ENCODE measurements at regions not wholly inside any gene's neighbourhood (a gene's known extent, or its start where the extent isn't known, plus 50 kb on each side); places are given as distances from the start of the nearest gene placed in this dataset.

- ChIA-PET CTCF (no interaction called here), POLR2A (no interaction called here)
- no peak for TF ChIP-seq CTCF (IDR thresholded peaks at IDR 0.05; ENCODE audit: insufficient read depth, low read depth, low read length)
- DNase-seq (ENCODE audit: low read depth): no peak
- H3K27me3 ChIP-seq (ENCODE audit: control insufficient read depth, insufficient read depth, low read length): no peaks in the 10 kb centered on the region
- no peaks in the 10 kb centered on the region for H3K36me3 ChIP-seq (ENCODE audit: control insufficient read depth, insufficient read depth, low read length)
- H3K4me3 ChIP-seq (ENCODE audit: low read depth, low read length): no peak overlapping the region
Observed at GRCh38 chr6:156398371-156398770, 378.8 kb upstream of the ARID1B start.

DNA sequence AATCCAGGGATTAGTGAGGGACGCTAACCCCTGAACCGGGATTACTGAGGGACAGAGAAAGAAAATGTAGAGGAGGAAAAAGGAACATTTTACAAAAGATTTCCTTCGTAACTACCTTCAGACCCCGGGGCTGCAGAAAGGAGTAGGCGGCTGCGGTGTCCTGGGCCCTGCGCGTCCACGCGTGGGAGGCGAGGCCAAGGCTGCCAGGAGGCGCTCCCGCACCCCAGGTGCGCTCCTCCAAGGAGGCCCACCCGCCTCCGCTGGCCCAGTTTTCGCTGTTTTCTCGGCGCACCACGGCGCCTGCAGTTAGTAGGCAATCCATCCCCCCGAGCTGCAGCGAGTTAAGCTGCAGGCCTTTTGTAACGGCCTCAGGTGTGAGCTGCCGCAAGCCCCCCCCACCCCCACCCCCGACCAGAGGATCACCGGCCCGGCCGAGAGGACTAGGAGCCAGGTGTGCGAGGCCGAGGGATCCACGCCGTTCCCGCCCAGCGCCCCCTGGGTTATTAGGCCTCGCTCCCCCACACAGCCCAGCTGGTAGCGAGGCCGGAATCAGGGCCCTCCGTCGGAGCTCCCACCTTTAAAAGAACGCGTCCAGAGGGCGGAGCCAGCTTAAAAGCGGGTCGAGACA is 380.3 kb upstream of the ARID1B start:
- POLR2A ChIA-PET: no interaction called here
- Histone ChIP-seq H3K36me3 (ENCODE audit: control insufficient read depth, insufficient read depth, low read length) (no peaks in the 10 kb centered on the region), H3K4me3 (ENCODE audit: low read depth, low read length) (no peak overlapping the region), H3K27me3 (ENCODE audit: control insufficient read depth, insufficient read depth, low read length) (no peaks in the 10 kb centered on the region)
- CTCF ChIA-PET: interaction anchor here (0.7 kb wide), 1 partner anchor 26 kb away, joined by 3 read pairs; no protein-coding TSS in a partner anchor
- TF ChIP-seq CTCF (IDR thresholded peaks at IDR 0.05; ENCODE audit: insufficient read depth, low read depth, low read length): no peak
- DNase-seq (ENCODE audit: low read depth): no peak

- CTCF ChIA-PET: no interaction called here
- TF ChIP-seq CTCF (IDR thresholded peaks at IDR 0.05; ENCODE audit: insufficient read depth, low read depth, low read length): no peak
- no peak for DNase-seq (ENCODE audit: low read depth)
Observed at GRCh38 chr6:156396068-156396771, 381.0 kb upstream of the ARID1B start.

DNA sequence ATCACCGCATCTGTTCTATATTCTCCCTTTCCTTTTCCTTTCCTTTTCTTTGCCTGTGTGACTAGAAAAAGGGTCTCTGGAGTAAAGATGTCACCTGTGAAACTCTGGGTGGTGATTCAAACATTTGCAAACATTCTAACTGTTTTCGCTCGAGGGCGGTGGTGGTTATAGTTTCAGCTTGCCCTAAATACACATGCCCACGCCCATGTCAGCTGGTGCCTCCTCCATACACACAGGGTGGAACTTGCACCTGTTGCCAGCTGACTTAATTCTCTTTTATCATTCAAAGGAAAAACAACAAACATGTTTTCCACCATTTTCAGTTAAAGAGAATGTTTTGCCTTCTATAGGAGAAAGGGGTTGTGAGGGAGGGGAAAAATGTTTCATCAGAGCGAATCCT is 381.9 kb upstream of the ARID1B start:
- CTCF ChIA-PET: no interaction called here
- POLR2A ChIA-PET: no interaction called here
- Histone ChIP-seq H3K4me3 (ENCODE audit: low read depth, low read length) (no peak overlapping the region), H3K36me3 (ENCODE audit: control insufficient read depth, insufficient read depth, low read length) (no peaks in the 10 kb centered on the region), H3K27me3 (ENCODE audit: control insufficient read depth, insufficient read depth, low read length) (no peaks in the 10 kb centered on the region)
- no peak for TF ChIP-seq CTCF (IDR thresholded peaks at IDR 0.05; ENCODE audit: insufficient read depth, low read depth, low read length)
- no peak for DNase-seq (ENCODE audit: low read depth)

More at GRCh38 chr6:156396068-156396771, 381.0 kb upstream of the ARID1B start:
- POLR2A ChIA-PET: no interaction called here
- Histone ChIP-seq H3K36me3 (ENCODE audit: control insufficient read depth, insufficient read depth, low read length) (no peaks in the 10 kb centered on the region), H3K27me3 (ENCODE audit: control insufficient read depth, insufficient read depth, low read length) (no peaks in the 10 kb centered on the region), H3K4me3 (ENCODE audit: low read depth, low read length) (no peak overlapping the region)

- ChIA-PET POLR2A (no interaction called here), CTCF (no interaction called here)
- H3K4me3 ChIP-seq (ENCODE audit: low read depth, low read length): no peak overlapping the region
- DNase-seq (ENCODE audit: low read depth): no peak
- TF ChIP-seq CTCF (IDR thresholded peaks at IDR 0.05; ENCODE audit: insufficient read depth, low read depth, low read length): no peak
- no peaks in the 10 kb centered on the region for H3K27me3 ChIP-seq (ENCODE audit: control insufficient read depth, insufficient read depth, low read length)
- H3K36me3 ChIP-seq (ENCODE audit: control insufficient read depth, insufficient read depth, low read length): no peaks in the 10 kb centered on the region
Observed at GRCh38 chr6:156392648-156393047, 384.5 kb upstream of the ARID1B start.
